HuH-7 (cell line): ENCODE measurements at regions not wholly inside any gene's neighbourhood (a gene's known extent, or its start where the extent isn't known, plus 50 kb on each side); places are given as distances from the start of the nearest gene placed in this dataset.
A peak's percentile ranks its signal among the peaks of the same experiment; 100 is the strongest.

Experiments
- DNase-seq: peaks from one replicate; pipeline ENCODE4 v3.0.0; 2011; ENCODE audit warnings: low spot score

GRCh38 chr3:22593638-22594037 lies 609.5 kb upstream of the UBE2E2 start:
- DNase-seq = no peak

- peak; percentile 29 for DNase-seq
These were observed 608.1 kb upstream of the UBE2E2 start for GRCh38 chr3:22594990-22595389.

GRCh38 chr3:22606461-22606860 lies 596.7 kb upstream of the UBE2E2 start:
- DNase-seq = no peak

GRCh38 chr3:22606938-22607337 lies 596.2 kb upstream of the UBE2E2 start:
- DNase-seq = no peak

- DNase-seq = no peak
These were observed 595.0 kb upstream of the UBE2E2 start for GRCh38 chr3:22608093-22608492.

GRCh38 chr3:22608721-22609120 lies 594.4 kb upstream of the UBE2E2 start:
- DNase-seq = no peak

- no peak for DNase-seq
These were observed 594.0 kb upstream of the UBE2E2 start for GRCh38 chr3:22609139-22609538.

GRCh38 chr3:22612927-22613326 lies 590.2 kb upstream of the UBE2E2 start:
- no peak for DNase-seq

- DNase-seq = no peak
These were observed 587.3 kb upstream of the UBE2E2 start for GRCh38 chr3:22615790-22616189.

- DNase-seq = no peak
These were observed 585.8 kb upstream of the UBE2E2 start for GRCh38 chr3:22617372-22617771.

- no peak for DNase-seq
These were observed 582.6 kb upstream of the UBE2E2 start for GRCh38 chr3:22620498-22620897.

GRCh38 chr3:22621205-22621809 lies 581.8 kb upstream of the UBE2E2 start:
- DNase-seq = no peak

- no peak for DNase-seq
These were observed 575.1 kb upstream of the UBE2E2 start for GRCh38 chr3:22627993-22628499.

GRCh38 chr3:22632536-22632935 lies 570.6 kb upstream of the UBE2E2 start:
- DNase-seq = no peak

GRCh38 chr3:22634433-22634832 lies 568.7 kb upstream of the UBE2E2 start:
- DNase-seq = no peak

GRCh38 chr3:22659651-22660475 lies 543.3 kb upstream of the UBE2E2 start:
- DNase-seq = no peak

- no peak for DNase-seq
These were observed 542.5 kb upstream of the UBE2E2 start for GRCh38 chr3:22660606-22661005.

GRCh38 chr3:22661121-22661700 lies 541.9 kb upstream of the UBE2E2 start:
- no peak for DNase-seq

GRCh38 chr3:22665528-22665927 lies 537.6 kb upstream of the UBE2E2 start:
- no peak for DNase-seq

- DNase-seq = no peak
These were observed 536.4 kb upstream of the UBE2E2 start for GRCh38 chr3:22666736-22667135.

- no peak for DNase-seq
These were observed 531.3 kb upstream of the UBE2E2 start for GRCh38 chr3:22671848-22672247.

GRCh38 chr3:22684739-22685138 lies 518.4 kb upstream of the UBE2E2 start:
- DNase-seq = no peak

- peak; percentile 15 for DNase-seq
These were observed 517.5 kb upstream of the UBE2E2 start for GRCh38 chr3:22685597-22685996.
